ENCODE measurements at regions not wholly inside any gene's neighbourhood (a gene's known extent, or its start where the extent isn't known, plus 50 kb on each side); places are given as distances from the start of the nearest gene placed in this dataset.
"Not testable (repeated sequence)": the region's sequence is repeated elsewhere in the genome, so short reads cannot be mapped to it uniquely, and the experiment has no call there.

DNA sequence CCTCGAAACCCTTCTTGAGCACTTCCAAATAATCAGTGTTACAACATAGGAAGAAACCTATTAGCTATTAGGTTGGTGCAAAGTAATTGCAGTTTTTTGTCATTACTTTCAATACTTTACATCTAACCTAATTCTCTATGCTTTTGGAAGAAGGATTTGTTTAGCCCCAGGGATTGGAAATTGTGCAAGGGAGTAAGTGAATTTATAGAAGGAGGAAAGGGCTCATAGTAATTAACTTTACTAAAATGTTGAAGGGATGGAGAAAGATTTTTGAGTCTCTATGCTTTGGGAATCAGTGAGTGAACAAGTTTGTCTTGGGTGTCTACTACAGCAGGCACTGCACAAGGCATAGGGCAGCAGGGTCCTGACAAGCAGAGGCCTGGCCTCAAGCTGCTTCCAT lies 261.1 kb downstream of the EN1 start:
- no peak overlapping the region for H3K4me3 Mint-ChIP-seq
- peaks cover 3% of the 10 kb centered on the region for H3K9me3 Mint-ChIP-seq
- H3K27me3 Mint-ChIP-seq = peaks cover 2% of the 10 kb centered on the region
- ATAC-seq (ENCODE audit: low read depth) (no peak), DNase-seq (ENCODE audit: low spot score in 2 of 2) (no peak)
- H3K36me3 Mint-ChIP-seq = no peaks in the 10 kb centered on the region
- H3K27ac Mint-ChIP-seq = no peak overlapping the region
- H3K4me1 Mint-ChIP-seq = no peaks in the 10 kb centered on the region

DNA sequence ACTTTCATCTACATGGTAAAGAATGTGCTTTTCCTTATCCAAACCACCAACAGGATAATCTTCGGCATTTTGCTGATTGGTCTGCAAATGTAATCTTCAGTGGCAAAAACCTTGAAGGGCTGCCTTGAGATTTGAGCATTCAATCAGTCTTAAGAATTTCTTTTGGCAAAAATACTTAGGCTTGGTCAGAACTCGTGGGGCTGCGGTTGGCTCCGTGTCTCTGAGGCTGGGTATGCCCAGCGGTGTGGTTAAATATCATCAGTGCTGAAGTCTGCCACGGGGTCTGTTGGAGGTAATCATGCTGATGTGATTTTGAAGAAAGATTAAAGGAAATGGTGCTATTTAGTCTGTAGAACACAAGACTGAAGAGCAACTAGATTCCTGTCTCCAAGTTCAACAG lies 262.6 kb downstream of the EN1 start:
- ATAC-seq (ENCODE audit: low read depth) (no peak), DNase-seq (ENCODE audit: low spot score in 2 of 2) (no peak)
- no peaks in the 10 kb centered on the region for H3K36me3 Mint-ChIP-seq
- no peak overlapping the region for H3K27ac Mint-ChIP-seq
- H3K4me3 Mint-ChIP-seq = no peak overlapping the region
- no peaks in the 10 kb centered on the region for H3K4me1 Mint-ChIP-seq
- peaks cover 3% of the 10 kb centered on the region for H3K9me3 Mint-ChIP-seq
- peaks cover 2% of the 10 kb centered on the region for H3K27me3 Mint-ChIP-seq

DNA sequence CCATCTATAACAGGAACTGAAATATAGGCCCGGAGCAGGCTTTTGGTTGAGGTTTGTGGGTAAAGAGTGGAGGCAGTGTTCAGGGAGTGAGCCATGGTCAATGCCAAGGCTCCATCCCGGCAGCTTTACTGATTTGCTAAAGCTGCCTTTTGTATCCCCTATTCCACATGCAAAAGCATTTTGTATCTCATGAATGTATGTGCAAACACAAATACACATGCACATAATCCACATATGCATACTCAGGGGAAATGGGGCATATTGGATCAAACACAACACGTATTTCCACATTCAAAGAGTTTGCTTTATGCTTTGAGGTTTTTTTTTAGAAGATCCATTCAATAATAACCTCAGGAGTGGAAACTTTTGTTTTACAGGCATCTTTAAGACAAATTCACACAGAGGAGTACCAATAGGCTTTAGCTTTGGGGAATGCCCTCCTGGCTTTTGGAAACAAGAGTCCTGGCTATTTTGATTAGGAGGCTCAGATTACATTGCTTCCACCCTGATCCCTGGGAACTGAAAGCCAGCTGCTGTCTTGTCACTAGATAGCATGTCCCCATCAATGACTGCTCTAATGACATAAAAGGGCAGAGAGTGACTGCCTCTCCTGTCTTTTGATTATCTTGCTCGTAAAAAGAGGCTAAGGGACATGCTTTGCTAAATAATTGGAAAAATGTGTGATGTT lies 263.2 kb downstream of the EN1 start:
- no peaks in the 10 kb centered on the region for H3K36me3 Mint-ChIP-seq
- ATAC-seq (ENCODE audit: low read depth) = no peak
- H3K4me1 Mint-ChIP-seq = no peaks in the 10 kb centered on the region
- H3K4me3 Mint-ChIP-seq = no peak overlapping the region
- DNase-seq (ENCODE audit: low spot score in 2 of 2) = no peak
- H3K27ac Mint-ChIP-seq = no peak overlapping the region
- H3K9me3 Mint-ChIP-seq = peaks cover 3% of the 10 kb centered on the region
- peaks cover 2% of the 10 kb centered on the region for H3K27me3 Mint-ChIP-seq

DNA sequence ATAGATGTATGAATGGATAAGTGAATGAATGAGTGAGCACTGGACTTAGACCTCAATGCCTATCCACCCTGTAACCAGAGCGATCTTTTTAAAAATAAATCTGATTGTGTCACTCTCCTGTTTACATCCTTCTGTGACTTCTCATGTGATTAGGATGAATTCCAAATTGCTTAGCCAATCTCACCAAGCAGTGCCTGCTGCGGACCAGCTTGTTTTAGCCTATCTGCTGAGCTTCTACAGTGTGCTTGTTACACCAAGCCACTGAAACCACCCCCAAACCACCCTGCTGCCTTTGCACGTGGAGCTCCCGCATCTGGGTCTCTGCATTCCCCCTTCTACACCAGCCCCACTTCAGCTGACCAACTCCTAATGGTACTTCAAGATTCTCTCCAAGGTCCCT lies 265.4 kb downstream of the EN1 start:
- peaks cover 3% of the 10 kb centered on the region for H3K9me3 Mint-ChIP-seq
- no peak overlapping the region for H3K27ac Mint-ChIP-seq
- no peaks in the 10 kb centered on the region for H3K36me3 Mint-ChIP-seq
- H3K4me1 Mint-ChIP-seq = no peaks in the 10 kb centered on the region
- no peak overlapping the region for H3K4me3 Mint-ChIP-seq
- H3K27me3 Mint-ChIP-seq = peaks cover 2% of the 10 kb centered on the region
- ATAC-seq (ENCODE audit: low read depth) = no peak
- DNase-seq (ENCODE audit: low spot score in 2 of 2) = no peak

DNA sequence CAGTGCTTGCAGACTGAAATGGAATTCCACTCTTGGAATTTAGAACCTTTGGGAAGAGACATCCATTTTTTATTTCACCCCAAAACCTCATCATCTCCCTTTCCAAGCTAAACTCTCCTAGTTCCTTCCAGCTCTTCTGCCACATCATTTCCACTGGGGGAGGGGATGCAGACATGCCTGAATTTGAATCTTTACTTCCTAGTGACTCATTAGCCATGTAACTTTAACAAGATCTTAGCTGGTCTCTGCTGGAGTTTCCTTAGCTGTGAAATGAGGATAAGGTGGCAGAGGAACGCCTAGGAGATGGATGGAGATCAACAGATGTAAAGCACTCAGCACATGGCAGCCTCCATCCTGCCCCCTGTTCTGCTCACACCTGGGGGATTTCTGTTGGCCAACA lies 266.8 kb downstream of the EN1 start:
- no peaks in the 10 kb centered on the region for H3K9me3 Mint-ChIP-seq
- DNase-seq (ENCODE audit: low spot score in 2 of 2) (no peak), ATAC-seq (ENCODE audit: low read depth) (no peak)
- H3K27me3 Mint-ChIP-seq = peaks cover 2% of the 10 kb centered on the region
- no peak overlapping the region for H3K4me3 Mint-ChIP-seq
- H3K4me1 Mint-ChIP-seq = no peaks in the 10 kb centered on the region
- no peaks in the 10 kb centered on the region for H3K36me3 Mint-ChIP-seq
- no peak overlapping the region for H3K27ac Mint-ChIP-seq

DNA sequence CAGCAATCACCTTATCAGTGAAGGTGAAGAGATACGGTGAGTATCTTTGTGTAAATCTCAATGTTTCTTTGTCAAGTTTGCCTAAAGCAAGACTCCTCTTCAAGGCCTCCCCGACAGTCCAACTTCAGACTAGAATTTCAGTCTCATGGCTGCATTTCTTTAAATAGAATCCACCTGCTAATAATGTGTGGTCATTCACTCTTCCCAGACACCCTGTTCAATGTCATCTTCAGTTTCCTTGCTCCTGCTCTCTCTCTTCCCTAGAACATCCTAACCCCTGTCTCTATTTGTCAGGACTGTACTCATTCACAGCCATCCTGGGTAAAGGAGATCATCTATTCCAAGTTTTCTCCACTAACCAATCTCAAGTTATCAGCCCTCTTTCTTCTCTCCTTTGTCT lies 267.3 kb downstream of the EN1 start:
- Mint-ChIP-seq H3K4me1 (no peaks in the 10 kb centered on the region), H3K9me3 (no peaks in the 10 kb centered on the region), H3K4me3 (no peak overlapping the region), H3K36me3 (no peaks in the 10 kb centered on the region), H3K27me3 (peaks cover 2% of the 10 kb centered on the region), H3K27ac (no peak overlapping the region)
- no peak for DNase-seq (ENCODE audit: low spot score in 2 of 2)
- no peak for ATAC-seq (ENCODE audit: low read depth)

DNA sequence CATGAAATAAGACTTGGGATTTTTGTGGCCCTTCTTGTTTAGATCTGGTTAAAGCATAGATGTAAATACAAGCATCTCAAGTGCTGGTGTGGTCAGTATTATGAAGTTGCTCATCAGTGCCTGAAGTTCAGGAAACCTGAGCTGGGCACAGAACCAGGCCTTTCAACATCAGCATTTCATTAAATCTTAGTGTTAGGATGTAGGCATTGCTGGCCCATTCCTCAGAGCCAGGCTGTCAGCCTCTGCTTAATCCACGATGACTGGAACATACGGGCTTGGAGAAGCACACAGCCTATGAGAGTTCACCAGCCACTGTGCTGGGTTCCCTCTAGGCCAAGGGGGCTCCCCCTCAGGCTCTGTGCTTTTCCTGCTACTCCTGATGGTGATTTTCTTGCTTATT lies 270.2 kb downstream of the EN1 start:
- Mint-ChIP-seq H3K4me3 (no peak overlapping the region), H3K27ac (no peak overlapping the region), H3K27me3 (peaks cover 1% of the 10 kb centered on the region), H3K36me3 (no peaks in the 10 kb centered on the region), H3K4me1 (no peaks in the 10 kb centered on the region), H3K9me3 (no peaks in the 10 kb centered on the region)
- DNase-seq (ENCODE audit: low spot score in 2 of 2) = no peak
- ATAC-seq (ENCODE audit: low read depth) = no peak

DNA sequence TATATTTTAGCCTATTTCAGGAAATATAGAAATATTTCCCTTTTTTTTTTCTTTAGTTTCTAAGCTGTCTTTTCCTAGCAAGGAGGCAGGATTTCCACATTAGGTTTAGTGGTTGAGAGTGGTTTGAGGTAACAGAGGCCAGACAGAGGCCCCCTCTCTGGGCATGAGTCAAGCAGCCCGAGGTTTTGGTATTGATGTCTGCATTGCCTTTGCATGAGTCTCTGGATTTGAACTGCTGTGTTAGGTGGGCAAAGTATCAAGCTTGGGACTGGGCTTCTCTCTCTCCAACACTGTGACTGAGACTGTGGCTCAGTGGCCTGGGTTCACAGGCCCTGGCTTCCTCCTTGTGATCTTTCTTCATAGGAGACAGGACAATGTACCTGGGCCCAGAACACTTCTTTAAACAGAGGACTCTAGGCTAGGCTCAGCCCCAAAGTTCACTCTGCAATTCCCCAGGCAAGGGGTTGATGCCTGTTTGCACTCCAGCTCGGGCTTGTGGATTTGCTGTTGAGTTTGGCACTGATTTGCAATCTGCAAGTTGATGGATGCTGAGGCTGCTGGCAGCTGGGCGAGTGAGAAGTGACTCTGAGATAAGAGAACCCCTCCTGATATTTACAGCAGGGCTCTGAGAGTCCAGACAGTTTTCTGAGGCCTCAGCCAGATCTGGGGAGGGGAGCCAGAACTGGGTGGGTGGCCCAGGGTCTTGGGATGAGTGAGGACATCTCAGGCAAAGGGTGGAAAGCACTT lies 271.2 kb downstream of the EN1 start:
- DNase-seq (ENCODE audit: low spot score in 2 of 2) = no peak
- no peak overlapping the region for H3K27ac Mint-ChIP-seq

DNA sequence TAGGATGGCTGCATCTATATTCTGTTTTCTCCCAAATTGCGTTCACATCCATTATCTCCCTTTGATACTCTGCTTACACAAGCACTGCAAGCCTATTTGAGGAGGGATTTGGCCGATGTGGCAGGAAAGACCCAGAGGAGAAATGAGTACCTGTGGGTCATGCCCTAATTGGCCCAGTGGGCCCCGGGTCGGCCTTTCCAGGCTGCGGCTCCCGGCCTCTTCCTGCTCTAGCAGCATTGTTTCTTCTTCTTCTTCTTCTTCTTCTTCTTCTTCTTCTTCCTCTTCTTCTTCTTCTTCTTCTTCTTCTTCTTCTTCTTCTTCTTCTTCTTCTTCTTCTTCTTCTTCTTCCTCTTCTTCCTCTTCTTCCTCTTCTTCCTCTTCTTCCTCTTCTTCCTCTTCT lies 275.1 kb downstream of the EN1 start:
- not testable (repeated sequence) for DNase-seq (ENCODE audit: low spot score in 2 of 2); ATAC-seq (ENCODE audit: low read depth); H3K4me1 Mint-ChIP-seq; H3K27ac Mint-ChIP-seq; H3K27me3 Mint-ChIP-seq; H3K9me3 Mint-ChIP-seq; H3K4me3 Mint-ChIP-seq; H3K36me3 Mint-ChIP-seq

More for the DNA sequence above, 271.2 kb downstream of the EN1 start:
- no peaks in the 10 kb centered on the region for H3K9me3 Mint-ChIP-seq
- H3K4me3 Mint-ChIP-seq = no peak overlapping the region
- H3K4me1 Mint-ChIP-seq = no peaks in the 10 kb centered on the region
- ATAC-seq (ENCODE audit: low read depth) = no peak
- peaks cover 1% of the 10 kb centered on the region for H3K27me3 Mint-ChIP-seq
- H3K36me3 Mint-ChIP-seq = no peaks in the 10 kb centered on the region

DNA sequence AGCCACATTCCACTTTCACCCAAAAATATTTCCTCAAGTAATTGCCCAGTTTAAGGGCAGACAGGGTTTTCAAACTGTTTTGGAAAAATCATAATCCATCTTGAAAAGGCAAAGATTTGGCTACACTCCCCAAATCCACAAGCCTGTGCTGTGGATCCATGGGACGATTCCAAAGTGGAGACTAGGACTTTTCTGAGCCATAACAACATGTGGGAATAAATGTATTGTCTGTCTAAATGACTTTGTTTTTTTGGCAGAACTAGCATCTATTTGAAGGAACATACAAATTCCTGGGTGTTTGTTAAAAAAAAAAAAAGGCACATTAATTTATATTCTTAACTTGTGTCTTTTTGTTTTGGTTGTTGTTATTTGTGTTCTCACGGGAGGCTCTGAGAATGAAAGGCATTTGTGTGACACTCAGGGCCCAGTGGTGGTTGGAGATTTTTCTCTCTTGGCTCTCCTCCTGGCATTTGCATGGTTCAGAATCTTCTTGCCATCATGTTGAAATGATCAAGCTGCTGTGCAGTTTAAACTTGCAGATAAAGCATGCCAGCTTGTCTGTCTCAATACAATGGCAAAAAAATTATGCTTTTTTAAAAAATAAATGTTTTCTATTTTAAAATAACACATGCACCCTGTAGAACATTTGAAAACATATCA lies 277.4 kb downstream of the EN1 start:
- DNase-seq (ENCODE audit: low spot score in 2 of 2) (no peak), ATAC-seq (ENCODE audit: low read depth) (no peak)
- Mint-ChIP-seq H3K27ac (no peak overlapping the region), H3K36me3 (no peaks in the 10 kb centered on the region), H3K4me1 (no peaks in the 10 kb centered on the region), H3K9me3 (no peaks in the 10 kb centered on the region), H3K27me3 (peaks cover 1% of the 10 kb centered on the region), H3K4me3 (no peak overlapping the region)

DNA sequence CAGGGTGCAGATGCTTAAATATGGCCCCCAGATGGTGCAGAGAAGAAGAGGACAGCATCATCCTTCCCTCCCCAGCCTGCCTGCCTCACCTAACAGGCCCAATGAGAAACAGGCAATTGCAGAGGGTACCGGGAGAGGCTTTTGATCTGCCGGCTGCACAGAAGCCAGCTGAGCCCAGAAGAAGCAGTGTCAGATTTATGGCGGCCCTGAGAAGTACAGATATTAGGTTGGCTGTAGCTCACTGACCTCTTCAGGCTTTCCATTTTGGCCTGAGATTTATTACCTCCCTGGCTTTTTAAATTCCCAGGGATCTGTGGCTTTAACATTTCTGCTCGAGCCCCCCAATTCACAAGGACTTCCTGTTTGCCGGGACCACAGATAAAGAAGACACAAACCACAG lies 278.7 kb downstream of the EN1 start:
- H3K27me3 Mint-ChIP-seq = no peaks in the 10 kb centered on the region
- ATAC-seq (ENCODE audit: low read depth) = no peak

DNA sequence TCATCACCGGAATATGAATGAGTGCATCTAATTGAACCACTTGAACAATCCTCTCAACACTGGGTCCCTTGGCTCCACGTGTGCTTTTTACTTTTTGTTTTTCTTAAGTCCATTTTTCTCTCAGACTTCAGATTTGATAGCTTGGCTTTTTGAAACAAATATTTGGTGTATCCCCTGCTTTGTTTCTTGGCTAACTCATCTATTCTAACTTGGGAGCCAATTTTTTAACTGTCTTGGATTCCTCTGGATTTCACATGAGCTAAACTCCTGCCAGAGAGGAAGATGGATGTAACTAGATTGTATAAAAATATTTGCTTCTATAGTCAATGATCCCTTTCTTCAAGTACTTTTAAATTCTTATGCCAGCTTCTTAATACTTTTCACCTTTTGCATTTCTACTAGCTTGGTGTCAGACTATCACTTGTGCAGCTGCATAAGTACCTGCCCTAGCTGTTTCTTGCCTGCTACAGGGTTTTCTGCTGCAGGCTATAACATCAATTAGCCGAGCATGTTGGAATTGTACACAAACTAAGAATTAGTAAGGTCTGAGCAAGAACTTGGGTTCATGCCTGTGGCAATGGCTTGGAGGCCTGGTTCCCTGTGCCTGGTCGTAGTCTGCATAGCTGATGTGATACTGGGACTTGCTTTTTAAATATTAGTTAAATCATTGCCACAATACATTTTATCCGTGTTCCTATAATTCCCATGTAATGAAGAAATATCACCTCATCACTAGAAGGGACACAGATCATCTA lies 281.5 kb downstream of the EN1 start:
- DNase-seq (ENCODE audit: low spot score in 2 of 2) (no peak), ATAC-seq (ENCODE audit: low read depth) (no peak)
- no peak overlapping the region for H3K27ac Mint-ChIP-seq
- H3K9me3 Mint-ChIP-seq = no peaks in the 10 kb centered on the region
- H3K36me3 Mint-ChIP-seq = no peaks in the 10 kb centered on the region
- H3K27me3 Mint-ChIP-seq = no peaks in the 10 kb centered on the region
- no peaks in the 10 kb centered on the region for H3K4me1 Mint-ChIP-seq
- H3K4me3 Mint-ChIP-seq = no peak overlapping the region

More for the DNA sequence above, 278.7 kb downstream of the EN1 start:
- no peaks in the 10 kb centered on the region for H3K36me3 Mint-ChIP-seq
- DNase-seq (ENCODE audit: low spot score in 2 of 2) = no peak
- no peaks in the 10 kb centered on the region for H3K9me3 Mint-ChIP-seq
- no peaks in the 10 kb centered on the region for H3K4me1 Mint-ChIP-seq
- H3K4me3 Mint-ChIP-seq = no peak overlapping the region
- H3K27ac Mint-ChIP-seq = no peak overlapping the region

DNA sequence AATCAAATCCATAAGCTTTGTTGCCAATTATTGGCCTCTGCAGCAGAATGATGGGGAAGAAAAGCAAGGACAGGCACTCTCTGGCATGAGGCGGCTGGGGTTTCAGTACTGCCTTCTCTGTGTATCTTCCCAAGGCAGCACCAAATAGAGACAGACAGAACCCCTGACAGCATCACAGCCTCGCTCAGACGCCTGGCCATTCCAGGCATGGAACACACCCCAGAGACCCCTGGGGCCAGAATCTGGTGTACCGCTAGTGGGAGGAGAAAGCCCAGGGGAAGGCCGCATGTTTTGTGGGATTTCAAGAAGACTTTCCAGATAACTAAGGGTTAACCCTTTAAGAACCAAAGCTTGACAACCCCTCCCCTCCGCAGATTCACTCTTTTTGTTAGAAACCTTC lies 282.1 kb downstream of the EN1 start:
- DNase-seq (ENCODE audit: low spot score in 2 of 2) (no peak), ATAC-seq (ENCODE audit: low read depth) (no peak)
- no peak overlapping the region for H3K27ac Mint-ChIP-seq
- no peak overlapping the region for H3K4me3 Mint-ChIP-seq
- H3K36me3 Mint-ChIP-seq = no peaks in the 10 kb centered on the region
- no peaks in the 10 kb centered on the region for H3K4me1 Mint-ChIP-seq
- no peaks in the 10 kb centered on the region for H3K27me3 Mint-ChIP-seq
- H3K9me3 Mint-ChIP-seq = no peaks in the 10 kb centered on the region

DNA sequence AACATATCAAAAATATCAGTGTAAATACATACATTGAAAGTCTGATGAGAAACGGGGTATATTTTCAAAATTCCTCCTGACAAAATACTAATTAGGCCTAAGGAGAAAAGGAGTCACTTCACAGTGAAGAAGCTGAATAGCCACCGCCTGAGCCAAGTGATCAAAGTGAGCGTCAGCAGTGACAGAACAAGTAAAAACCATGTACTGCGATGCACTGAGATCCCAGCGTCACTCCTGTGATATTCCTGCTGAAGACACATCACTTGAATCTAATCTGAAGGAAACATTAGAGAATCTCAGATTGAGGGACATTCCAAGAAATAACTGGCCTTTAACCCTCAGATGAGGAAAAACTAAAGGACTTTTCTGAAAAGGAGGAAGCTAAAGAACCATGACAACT lies 285.3 kb downstream of the EN1 start:
- Mint-ChIP-seq H3K4me3 (no peak overlapping the region), H3K4me1 (no peaks in the 10 kb centered on the region), H3K27ac (no peak overlapping the region), H3K27me3 (no peaks in the 10 kb centered on the region), H3K36me3 (no peaks in the 10 kb centered on the region), H3K9me3 (no peaks in the 10 kb centered on the region)
- ATAC-seq (ENCODE audit: low read depth) (no peak), DNase-seq (ENCODE audit: low spot score in 2 of 2) (no peak)

Data from memory B cell (primary cell).